ENCODE measurements at regions not wholly inside any gene's neighbourhood (a gene's known extent, or its start where the extent isn't known, plus 50 kb on each side); places are given as distances from the start of the nearest gene placed in this dataset.

GRCh38 chr17:79374807-79375206 lies 236.0 kb downstream of the RBFOX3 start:
- no peaks in the 10 kb centered on the region for H3K4me1 ChIP-seq (ENCODE audit: control insufficient read depth, insufficient read depth, low read length)

GRCh38 chr17:79374087-79374689 lies 236.7 kb downstream of the RBFOX3 start:
- H3K36me3 ChIP-seq (ENCODE audit: insufficient read depth, low read length), result no peaks in the 10 kb centered on the region
- H3K4me1 ChIP-seq (ENCODE audit: control insufficient read depth, insufficient read depth, low read length), result no peaks in the 10 kb centered on the region
- no peak overlapping the region for H3K4me2 ChIP-seq (ENCODE audit: low read length)
- H3K9me3 ChIP-seq (replicated peaks; ENCODE audit: low read length), result no peaks in the 10 kb centered on the region
- H3K9ac ChIP-seq (ENCODE audit: low read depth, low read length), result no peak overlapping the region
- no peak overlapping the region for H3K4me3 ChIP-seq (ENCODE audit: low read length)
- H3K27me3 ChIP-seq (ENCODE audit: control insufficient read depth, insufficient read depth, low read length), result peaks cover 37% of the 10 kb centered on the region

More at GRCh38 chr17:79374807-79375206, 236.0 kb downstream of the RBFOX3 start:
- H3K9ac ChIP-seq (ENCODE audit: low read depth, low read length), result no peak overlapping the region
- H3K4me2 ChIP-seq (ENCODE audit: low read length), result no peak overlapping the region
- H3K36me3 ChIP-seq (ENCODE audit: insufficient read depth, low read length), result no peaks in the 10 kb centered on the region
- no peak overlapping the region for H3K4me3 ChIP-seq (ENCODE audit: low read length)
- peaks cover 35% of the 10 kb centered on the region for H3K27me3 ChIP-seq (ENCODE audit: control insufficient read depth, insufficient read depth, low read length)
- H3K9me3 ChIP-seq (replicated peaks; ENCODE audit: low read length), result no peaks in the 10 kb centered on the region

- Histone ChIP-seq H3K27me3 (ENCODE audit: control insufficient read depth, insufficient read depth, low read length) (peaks cover 42% of the 10 kb centered on the region), H3K36me3 (ENCODE audit: insufficient read depth, low read length) (no peaks in the 10 kb centered on the region), H3K4me2 (ENCODE audit: low read length) (no peak overlapping the region), H3K4me1 (ENCODE audit: control insufficient read depth, insufficient read depth, low read length) (no peaks in the 10 kb centered on the region), H3K4me3 (ENCODE audit: low read length) (no peak overlapping the region), H3K9ac (ENCODE audit: low read depth, low read length) (no peak overlapping the region), H3K9me3 (replicated peaks; ENCODE audit: low read length) (no peaks in the 10 kb centered on the region)
Measured at GRCh38 chr17:79372470-79373238, 238.2 kb downstream of the RBFOX3 start.

- Histone ChIP-seq H3K9ac (ENCODE audit: low read depth, low read length) (no peak overlapping the region), H3K4me2 (ENCODE audit: low read length) (no peak overlapping the region), H3K27me3 (ENCODE audit: control insufficient read depth, insufficient read depth, low read length) (peaks cover 44% of the 10 kb centered on the region), H3K4me1 (ENCODE audit: control insufficient read depth, insufficient read depth, low read length) (no peaks in the 10 kb centered on the region), H3K4me3 (ENCODE audit: low read length) (no peak overlapping the region), H3K9me3 (replicated peaks; ENCODE audit: low read length) (no peaks in the 10 kb centered on the region), H3K36me3 (ENCODE audit: insufficient read depth, low read length) (no peaks in the 10 kb centered on the region)
Measured at GRCh38 chr17:79371984-79372383, 238.9 kb downstream of the RBFOX3 start.

GRCh38 chr17:79370594-79370993 lies 240.3 kb downstream of the RBFOX3 start:
- H3K4me3 ChIP-seq (ENCODE audit: low read length), result no peak overlapping the region
- H3K27me3 ChIP-seq (ENCODE audit: control insufficient read depth, insufficient read depth, low read length), result peaks cover 43% of the 10 kb centered on the region
- H3K9me3 ChIP-seq (replicated peaks; ENCODE audit: low read length), result no peaks in the 10 kb centered on the region
- no peak overlapping the region for H3K9ac ChIP-seq (ENCODE audit: low read depth, low read length)
- H3K4me2 ChIP-seq (ENCODE audit: low read length), result no peak overlapping the region
- no peaks in the 10 kb centered on the region for H3K36me3 ChIP-seq (ENCODE audit: insufficient read depth, low read length)
- no peaks in the 10 kb centered on the region for H3K4me1 ChIP-seq (ENCODE audit: control insufficient read depth, insufficient read depth, low read length)

GRCh38 chr17:79370126-79370525 lies 240.7 kb downstream of the RBFOX3 start:
- no peaks in the 10 kb centered on the region for H3K36me3 ChIP-seq (ENCODE audit: insufficient read depth, low read length)
- no peaks in the 10 kb centered on the region for H3K9me3 ChIP-seq (replicated peaks; ENCODE audit: low read length)
- no peak overlapping the region for H3K9ac ChIP-seq (ENCODE audit: low read depth, low read length)
- H3K4me2 ChIP-seq (ENCODE audit: low read length), result no peak overlapping the region
- no peaks in the 10 kb centered on the region for H3K4me1 ChIP-seq (ENCODE audit: control insufficient read depth, insufficient read depth, low read length)
- peaks cover 40% of the 10 kb centered on the region for H3K27me3 ChIP-seq (ENCODE audit: control insufficient read depth, insufficient read depth, low read length)
- no peak overlapping the region for H3K4me3 ChIP-seq (ENCODE audit: low read length)

GRCh38 chr17:79369532-79369931 lies 241.3 kb downstream of the RBFOX3 start:
- Histone ChIP-seq H3K4me3 (ENCODE audit: low read length) (no peak overlapping the region), H3K27me3 (ENCODE audit: control insufficient read depth, insufficient read depth, low read length) (peaks cover 40% of the 10 kb centered on the region), H3K36me3 (ENCODE audit: insufficient read depth, low read length) (no peaks in the 10 kb centered on the region), H3K4me2 (ENCODE audit: low read length) (no peak overlapping the region), H3K4me1 (ENCODE audit: control insufficient read depth, insufficient read depth, low read length) (no peaks in the 10 kb centered on the region), H3K9me3 (replicated peaks; ENCODE audit: low read length) (no peaks in the 10 kb centered on the region), H3K9ac (ENCODE audit: low read depth, low read length) (no peak overlapping the region)

GRCh38 chr17:79369001-79369400 lies 241.8 kb downstream of the RBFOX3 start:
- Histone ChIP-seq H3K27me3 (ENCODE audit: control insufficient read depth, insufficient read depth, low read length) (peaks cover 40% of the 10 kb centered on the region), H3K9ac (ENCODE audit: low read depth, low read length) (no peak overlapping the region), H3K36me3 (ENCODE audit: insufficient read depth, low read length) (no peaks in the 10 kb centered on the region), H3K9me3 (replicated peaks; ENCODE audit: low read length) (no peaks in the 10 kb centered on the region), H3K4me3 (ENCODE audit: low read length) (no peak overlapping the region), H3K4me2 (ENCODE audit: low read length) (no peak overlapping the region), H3K4me1 (ENCODE audit: control insufficient read depth, insufficient read depth, low read length) (no peaks in the 10 kb centered on the region)

- Histone ChIP-seq H3K4me1 (ENCODE audit: control insufficient read depth, insufficient read depth, low read length) (no peaks in the 10 kb centered on the region), H3K27me3 (ENCODE audit: control insufficient read depth, insufficient read depth, low read length) (peaks cover 39% of the 10 kb centered on the region), H3K9me3 (replicated peaks; ENCODE audit: low read length) (no peaks in the 10 kb centered on the region), H3K4me2 (ENCODE audit: low read length) (no peak overlapping the region), H3K36me3 (ENCODE audit: insufficient read depth, low read length) (no peaks in the 10 kb centered on the region), H3K4me3 (ENCODE audit: low read length) (no peak overlapping the region), H3K9ac (ENCODE audit: low read depth, low read length) (no peak overlapping the region)
Measured at GRCh38 chr17:79368521-79368920, 242.3 kb downstream of the RBFOX3 start.

- H3K36me3 ChIP-seq (ENCODE audit: insufficient read depth, low read length), result no peaks in the 10 kb centered on the region
- H3K9ac ChIP-seq (ENCODE audit: low read depth, low read length), result no peak overlapping the region
- H3K4me1 ChIP-seq (ENCODE audit: control insufficient read depth, insufficient read depth, low read length), result no peaks in the 10 kb centered on the region
- H3K4me2 ChIP-seq (ENCODE audit: low read length), result no peak overlapping the region
- H3K9me3 ChIP-seq (replicated peaks; ENCODE audit: low read length), result no peaks in the 10 kb centered on the region
- H3K27me3 ChIP-seq (ENCODE audit: control insufficient read depth, insufficient read depth, low read length), result peaks cover 42% of the 10 kb centered on the region
- H3K4me3 ChIP-seq (ENCODE audit: low read length), result no peak overlapping the region
Measured at GRCh38 chr17:79366988-79367571, 243.8 kb downstream of the RBFOX3 start.

- Histone ChIP-seq H3K4me2 (ENCODE audit: low read length) (no peak overlapping the region), H3K4me3 (ENCODE audit: low read length) (no peak overlapping the region), H3K27me3 (ENCODE audit: control insufficient read depth, insufficient read depth, low read length) (peaks cover 51% of the 10 kb centered on the region)
Measured at GRCh38 chr17:79365836-79366770, 244.7 kb downstream of the RBFOX3 start.

More at GRCh38 chr17:79365836-79366770, 244.7 kb downstream of the RBFOX3 start:
- Histone ChIP-seq H3K4me1 (ENCODE audit: control insufficient read depth, insufficient read depth, low read length) (no peaks in the 10 kb centered on the region), H3K9ac (ENCODE audit: low read depth, low read length) (no peak overlapping the region), H3K9me3 (replicated peaks; ENCODE audit: low read length) (no peaks in the 10 kb centered on the region), H3K36me3 (ENCODE audit: insufficient read depth, low read length) (no peaks in the 10 kb centered on the region)
